ENCODE measurements at regions not wholly inside any gene's neighbourhood (a gene's known extent, or its start where the extent isn't known, plus 50 kb on each side); places are given as distances from the start of the nearest gene placed in this dataset.

GRCh38 chr6:119676230-119676629 is 326.7 kb upstream of the MAN1A1 start:
- H3K23me2 ChIP-seq (ENCODE audit: insufficient read length, low read depth, low read length, poor library complexity, severe bottlenecking): no peaks in the 10 kb centered on the region
- no CpG with 5 or more reads among the region's 1 CpG for WGBS (ENCODE audit: extremely low coverage, insufficient read length, low lambda C conversion rate)
- H3K4me1 ChIP-seq (ENCODE audit: insufficient read depth, low read length): peaks cover 4% of the 10 kb centered on the region; the same call in 1 of the 2 replicates
- H3K4ac ChIP-seq (ENCODE audit: low read depth, low read length): no peak overlapping the region
- no peaks in the 10 kb centered on the region for H3K9me3 ChIP-seq (ENCODE audit: control insufficient read depth, low read depth, low read length)
- H2BK5ac ChIP-seq (ENCODE audit: insufficient read length, low read length): no peak overlapping the region
- H3K4me2 ChIP-seq (ENCODE audit: insufficient read depth, insufficient read length, low read length): no peak overlapping the region
- H2BK20ac ChIP-seq (ENCODE audit: low read depth, low read length, poor library complexity, severe bottlenecking): no peak overlapping the region
- H4K20me1 ChIP-seq (ENCODE audit: control insufficient read depth, insufficient read depth, insufficient read length): no peaks in the 10 kb centered on the region
- no peaks in the 10 kb centered on the region for H3K36me3 Mint-ChIP-seq (ENCODE audit: insufficient read depth in 1 of 3, low read depth in 3 of 3)
- no peaks in the 10 kb centered on the region for H3K79me1 ChIP-seq (ENCODE audit: insufficient read depth, low read depth, low read length, poor library complexity, severe bottlenecking)
- no peak overlapping the region for H2BK120ac ChIP-seq (ENCODE audit: low read depth, low read length, poor library complexity, severe bottlenecking)
- no peak overlapping the region for H2BK12ac ChIP-seq (ENCODE audit: insufficient read length, low read depth, low read length)
- DNase-seq: no peak
- no peaks in the 10 kb centered on the region for H3K9me3 Mint-ChIP-seq
- no peak for TF ChIP-seq CTCF (conservative IDR thresholded peaks at IDR 0.05)
- H4K91ac ChIP-seq (ENCODE audit: insufficient read length, low read depth, low read length): no peak overlapping the region
- peaks cover 16 to 22% of the 10 kb centered on the region in 2 experiments for H3K4me1 Mint-ChIP-seq
- H3K23ac ChIP-seq (ENCODE audit: insufficient read length, low read depth, low read length): no peak overlapping the region
- H2AK5ac ChIP-seq (ENCODE audit: insufficient read length, low read length): no peak overlapping the region
- H3T11ph ChIP-seq (ENCODE audit: low read length): no peak overlapping the region
- no peak overlapping the region for H2BK15ac ChIP-seq (ENCODE audit: low read depth, low read length)
- H3K4me3 Mint-ChIP-seq: no peak overlapping the region
- H3K14ac ChIP-seq (ENCODE audit: insufficient read depth, low read length): no peak overlapping the region
- no peaks in the 10 kb centered on the region for H3K79me2 ChIP-seq (ENCODE audit: insufficient read depth, low read length)
- no peak overlapping the region for H3K27ac Mint-ChIP-seq
- no peak overlapping the region for H4K8ac ChIP-seq (replicated peaks; ENCODE audit: insufficient read length, low read depth, low read length)
- no peak overlapping the region for H3K56ac ChIP-seq (ENCODE audit: insufficient read length, low read depth, low read length)
- H4K5ac ChIP-seq (ENCODE audit: insufficient read length, low read depth, low read length): no peak overlapping the region
- no peaks in the 10 kb centered on the region for H3K27me3 ChIP-seq (ENCODE audit: insufficient read depth, low read length)
- H3K27ac ChIP-seq (ENCODE audit: insufficient read length, low read depth, low read length): no peak overlapping the region
- no peak overlapping the region for H3K9ac ChIP-seq (ENCODE audit: extremely low read depth, insufficient read length, low read length)
- no peak overlapping the region for H3K18ac ChIP-seq (ENCODE audit: insufficient read length, low read depth, low read length)
- H2AFZ ChIP-seq (ENCODE audit: low read length): no peak overlapping the region
- H3K27me3 Mint-ChIP-seq (ENCODE audit: low read depth): no peaks in the 10 kb centered on the region

All from H9 (cell line).